ENCODE measurements at regions not wholly inside any gene's neighbourhood (a gene's known extent, or its start where the extent isn't known, plus 50 kb on each side); places are given as distances from the start of the nearest gene placed in this dataset.

- TF ChIP-seq CTCF (IDR thresholded peaks at IDR 0.05) (no peak), POLR2A (IDR thresholded peaks at IDR 0.05) (no peak), EP300 (IDR thresholded peaks at IDR 0.05) (no peak), POLR2AphosphoS5 (IDR thresholded peaks at IDR 0.05) (no peak)
These were observed 534.8 kb upstream of the NCAM2 start for GRCh38 chr21:20463362-20463761.
